T47D (cell line): ENCODE measurements at regions not wholly inside any gene's neighbourhood (a gene's known extent, or its start where the extent isn't known, plus 50 kb on each side); places are given as distances from the start of the nearest gene placed in this dataset.
"Not testable (repeated sequence)": the region's sequence is repeated elsewhere in the genome, so short reads cannot be mapped to it uniquely, and the experiment has no call there.

Experiments
- DNase-seq, 2 experiments: peaks; one replicate each; pipeline versions ENCODE4 v3.0.0 to v3.0.0-alpha.2; 2011 to 2012; ENCODE audit warnings: low read depth in 1 of 2, low spot score in 1 of 2
- JUND ChIP-seq: IDR thresholded peaks from 2 replicates; pipeline ENCODE4 v1.6.1; 2012; ENCODE audit warnings: low read depth
- in situ Hi-C: cut with HindIII; loops from 2 replicates; pipeline ENCODE4 v1.10.0; 2016; ENCODE audit warnings: low sequenced_read_pairs, low pct_unique_long_range_greater_than_20kb

- in situ Hi-C loops, result no loop called here
- no peak for TF ChIP-seq JUND
- no peak for DNase-seq
Measured at GRCh38 chr1:82062206-82062605, 261.5 kb downstream of the ADGRL2 start.

GRCh38 chr1:82059959-82060358, 259.2 kb downstream of the ADGRL2 start:
- in situ Hi-C loops, result no loop called here
- no peak for DNase-seq
- no peak for TF ChIP-seq JUND

- in situ Hi-C loops, result no loop called here
- no peak for DNase-seq
- no peak for TF ChIP-seq JUND
Measured at GRCh38 chr1:82057011-82057410, 256.3 kb downstream of the ADGRL2 start.

GRCh38 chr1:82055375-82055774, 254.6 kb downstream of the ADGRL2 start:
- DNase-seq, in situ Hi-C loops: not testable (repeated sequence)

GRCh38 chr1:82052563-82052962, 251.8 kb downstream of the ADGRL2 start:
- in situ Hi-C loops, result no loop called here
- DNase-seq, result no peak
- TF ChIP-seq JUND, result no peak

GRCh38 chr1:82048596-82048995, 247.9 kb downstream of the ADGRL2 start:
- no peak for DNase-seq
- no peak for TF ChIP-seq JUND
- in situ Hi-C loops, result no loop called here

- in situ Hi-C loops, result no loop called here
- DNase-seq, result no peak
- no peak for TF ChIP-seq JUND
Measured at GRCh38 chr1:82045221-82045620, 244.5 kb downstream of the ADGRL2 start.

GRCh38 chr1:82044536-82044935, 243.8 kb downstream of the ADGRL2 start:
- in situ Hi-C loops, result no loop called here
- no peak for DNase-seq
- no peak for TF ChIP-seq JUND

- no peak for DNase-seq
Measured at GRCh38 chr1:82044111-82044510, 243.4 kb downstream of the ADGRL2 start.

GRCh38 chr1:82042306-82043060, 241.7 kb downstream of the ADGRL2 start:
- TF ChIP-seq JUND, result no peak
- in situ Hi-C loops, result no loop called here
- DNase-seq, result no peak

More at GRCh38 chr1:82044111-82044510, 243.4 kb downstream of the ADGRL2 start:
- in situ Hi-C loops, result no loop called here
- TF ChIP-seq JUND, result no peak
